Thoracic aorta (tissue), 2 donors: ENCODE measurements at regions not wholly inside any gene's neighbourhood (a gene's known extent, or its start where the extent isn't known, plus 50 kb on each side); places are given as distances from the start of the nearest gene placed in this dataset.

ENCODE experiments used
- ATAC-seq: fragments of 150-250 bp; one replicate; pipeline ENCODE4 v1.8.0; 2017; ENCODE audit warnings: low read depth; ENCODE audit not compliant: insufficient number of reproducible peaks, low FRiP score
- DNase-seq: peaks from one replicate; pipeline ENCODE4 v3.0.0-alpha.2; 2020; ENCODE audit warnings: low spot score
- H3K27ac ChIP-seq, 2 donors: fragments of 200-600 bp; sonication (generic); 1 replicate in 1 of 2; 2 replicates in 1 of 2; pipeline ENCODE4 v1.5.1; 2016; ENCODE audit warnings: mild to moderate bottlenecking in 2 of 2, moderate library complexity in 2 of 2
- H3K27me3 ChIP-seq: fragments of 200-600 bp; sonication (generic); replicated peaks from 2 replicates; pipeline ENCODE4 v1.6.0; 2016; ENCODE audit warnings: mild to moderate bottlenecking; ENCODE audit not compliant: insufficient read depth
- H3K36me3 ChIP-seq: fragments of 200-600 bp; sonication (generic); one replicate; pipeline ENCODE4 v1.5.1; 2016
- H3K4me1 ChIP-seq, 2 donors: fragments of 200-600 bp; sonication (generic); 1 replicate in 1 of 2; 2 replicates in 1 of 2; pipeline versions ENCODE4 v1.5.1 to v1.6.0; 2016; ENCODE audit warnings: low read depth in 2 of 2, mild to moderate bottlenecking in 1 of 2; ENCODE audit not compliant: control insufficient read depth in 1 of 2
- H3K4me3 ChIP-seq: fragments of 200-600 bp; sonication (generic); 2 replicates; pipeline ENCODE4 v1.5.1; 2016; ENCODE audit warnings: mild to moderate bottlenecking
- H3K9me3 ChIP-seq: fragments of 200-600 bp; sonication (generic); 2 replicates; pipeline ENCODE4 v1.5.1; 2016
- CTCF ChIP-seq: fragments of 200-600 bp; sonication (generic); IDR thresholded peaks from one replicate; pipeline ENCODE4 v1.5.1; 2019; ENCODE audit warnings: antibody characterized with exemption

GRCh38 chr4:62482355-62482754, 1282.2 kb downstream of the ADGRL3 start:
- Histone ChIP-seq H3K4me1 (no peaks in the 10 kb centered on the region), H3K27ac (no peak overlapping the region), H3K36me3 (no peaks in the 10 kb centered on the region), H3K27me3 (no peaks in the 10 kb centered on the region), H3K4me3 (no peak overlapping the region), H3K9me3 (no peaks in the 10 kb centered on the region)
- ATAC-seq: no peak
- TF ChIP-seq CTCF: no peak
- DNase-seq: no peak

GRCh38 chr4:62475596-62475995, 1275.5 kb downstream of the ADGRL3 start:
- Histone ChIP-seq H3K4me1 (no peaks in the 10 kb centered on the region), H3K9me3 (no peaks in the 10 kb centered on the region), H3K27ac (no peak overlapping the region), H3K4me3 (no peak overlapping the region), H3K27me3 (no peaks in the 10 kb centered on the region), H3K36me3 (no peaks in the 10 kb centered on the region)
- DNase-seq (no peak), ATAC-seq (no peak)
- no peak for TF ChIP-seq CTCF

GRCh38 chr4:62474802-62475201, 1274.7 kb downstream of the ADGRL3 start:
- Histone ChIP-seq H3K4me1 (no peaks in the 10 kb centered on the region), H3K27ac (no peak overlapping the region), H3K27me3 (no peaks in the 10 kb centered on the region), H3K9me3 (no peaks in the 10 kb centered on the region), H3K4me3 (no peak overlapping the region), H3K36me3 (no peaks in the 10 kb centered on the region)
- DNase-seq: no peak
- no peak for ATAC-seq
- TF ChIP-seq CTCF: no peak

- no peak for TF ChIP-seq CTCF
- Histone ChIP-seq H3K27me3 (no peaks in the 10 kb centered on the region), H3K9me3 (no peaks in the 10 kb centered on the region), H3K27ac (no peak overlapping the region), H3K4me1 (no peaks in the 10 kb centered on the region), H3K4me3 (no peak overlapping the region), H3K36me3 (no peaks in the 10 kb centered on the region)
- no peak for ATAC-seq
- DNase-seq: no peak
Observed at GRCh38 chr4:62471021-62471420, 1270.9 kb downstream of the ADGRL3 start.

- ATAC-seq: no peak
- H3K27ac ChIP-seq: no peak overlapping the region
- no peak for TF ChIP-seq CTCF
- H3K36me3 ChIP-seq: no peaks in the 10 kb centered on the region
- DNase-seq: no peak
- no peaks in the 10 kb centered on the region for H3K27me3 ChIP-seq
- H3K4me3 ChIP-seq: no peak overlapping the region
- no peaks in the 10 kb centered on the region for H3K4me1 ChIP-seq
- H3K9me3 ChIP-seq: no peaks in the 10 kb centered on the region
Observed at GRCh38 chr4:62470421-62470983, 1270.4 kb downstream of the ADGRL3 start.
